Kidney glomerular epithelial cell (primary cell): ENCODE measurements at regions not wholly inside any gene's neighbourhood (a gene's known extent, or its start where the extent isn't known, plus 50 kb on each side); places are given as distances from the start of the nearest gene placed in this dataset.

Source experiments
- DNase-seq: peaks from one replicate; lab custom pipeline; 2025; lab: John Stamatoyannopoulos, UW

- no peak for DNase-seq
These were observed 62.0 kb upstream of the EGFR start for GRCh38 chr7:54956865-54957264.

- no peak for DNase-seq
These were observed 58.3 kb upstream of the EGFR start for GRCh38 chr7:54960517-54960916.

GRCh38 chr7:54961391-54961790 is 57.4 kb upstream of the EGFR start:
- DNase-seq: no peak

- DNase-seq: no peak
These were observed 55.7 kb upstream of the EGFR start for GRCh38 chr7:54963155-54963554.

- no peak for DNase-seq
These were observed 54.7 kb upstream of the EGFR start for GRCh38 chr7:54964136-54964535.

GRCh38 chr7:54967377-54967776 is 51.4 kb upstream of the EGFR start:
- DNase-seq: peak; percentile 98

GRCh38 chr7:54968018-54968417 is 50.8 kb upstream of the EGFR start:
- DNase-seq: no peak
